ENCODE measurements at regions not wholly inside any gene's neighbourhood (a gene's known extent, or its start where the extent isn't known, plus 50 kb on each side); places are given as distances from the start of the nearest gene placed in this dataset.
"Not testable (repeated sequence)": the region's sequence is repeated elsewhere in the genome, so short reads cannot be mapped to it uniquely, and the experiment has no call there.

DNA sequence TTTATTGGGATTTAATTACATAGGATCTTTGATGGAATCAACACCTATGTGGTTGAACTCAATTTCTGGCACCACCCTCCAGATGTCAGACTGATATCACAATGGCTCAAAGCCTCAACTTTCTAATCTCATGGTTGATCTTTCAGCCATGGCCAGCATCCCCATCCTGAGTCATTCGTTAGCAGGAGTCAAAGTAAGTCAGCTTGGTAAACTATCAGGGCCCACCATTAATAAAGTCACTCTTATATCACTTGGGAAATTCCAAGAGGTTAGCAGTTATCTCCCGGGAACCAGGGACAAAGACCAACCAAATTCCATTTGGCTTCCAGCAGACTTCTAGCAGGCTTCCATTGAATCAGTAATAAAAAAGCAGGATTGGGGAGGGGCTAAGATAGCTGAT is 50.7 kb upstream of the TNFSF4 start:
- no peak for DNase-seq

DNA sequence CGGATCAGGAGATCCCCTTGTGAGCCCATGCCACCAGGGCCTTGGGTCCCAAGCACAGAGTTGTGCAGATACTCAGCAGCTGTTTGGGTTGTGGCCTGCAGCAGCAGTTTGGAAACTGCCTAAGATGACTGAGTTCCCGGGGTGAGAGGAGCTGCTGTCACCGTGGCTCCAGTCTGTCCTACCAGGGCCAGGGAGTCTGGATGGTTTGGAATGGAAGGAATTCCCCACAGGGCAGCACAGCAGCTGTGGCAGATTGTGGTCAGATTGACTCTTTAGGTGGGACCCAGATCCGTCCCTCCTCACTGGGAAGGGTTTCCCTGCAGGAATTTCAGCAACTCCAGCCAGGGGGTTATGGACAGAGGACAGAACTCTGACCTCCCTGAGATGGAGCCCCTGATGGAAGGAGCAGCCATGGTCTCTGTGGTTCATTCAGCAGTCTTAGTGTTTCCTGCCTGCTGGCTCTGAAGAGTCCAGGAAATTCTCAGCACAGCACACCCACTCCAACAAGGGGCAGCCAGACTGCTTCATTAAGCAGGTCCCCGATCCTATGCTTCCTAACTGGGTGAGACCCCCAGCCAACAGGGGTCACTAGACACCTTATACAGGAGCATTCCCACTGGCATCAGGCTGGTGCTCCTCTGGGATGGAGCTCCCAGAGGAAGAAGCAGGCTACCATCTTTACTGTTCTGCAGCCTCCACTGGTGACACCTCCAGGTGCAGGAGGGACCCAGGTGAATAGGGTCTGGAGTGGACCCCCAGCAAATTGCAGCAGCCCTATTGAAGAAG is 51.5 kb upstream of the TNFSF4 start:
- no peak for DNase-seq

DNA sequence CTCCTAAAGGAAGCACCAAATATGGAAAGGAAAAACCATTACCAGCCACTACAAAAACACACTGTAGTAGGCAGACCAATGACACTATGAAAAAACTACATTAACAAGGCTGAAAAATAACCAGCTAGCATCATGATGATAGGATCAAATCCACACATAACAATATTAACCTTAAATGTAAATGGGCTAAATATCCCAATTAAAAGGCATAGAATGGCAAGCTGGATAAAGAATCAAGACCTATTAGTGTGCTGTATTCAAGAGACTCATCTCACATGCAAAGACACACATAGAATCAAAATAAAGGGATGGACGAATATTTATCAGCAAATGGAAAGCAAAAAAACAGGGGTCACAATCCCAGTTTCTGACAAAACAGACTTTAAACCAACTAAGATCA is 53.2 kb upstream of the TNFSF4 start:
- DNase-seq, result not testable (repeated sequence)

DNA sequence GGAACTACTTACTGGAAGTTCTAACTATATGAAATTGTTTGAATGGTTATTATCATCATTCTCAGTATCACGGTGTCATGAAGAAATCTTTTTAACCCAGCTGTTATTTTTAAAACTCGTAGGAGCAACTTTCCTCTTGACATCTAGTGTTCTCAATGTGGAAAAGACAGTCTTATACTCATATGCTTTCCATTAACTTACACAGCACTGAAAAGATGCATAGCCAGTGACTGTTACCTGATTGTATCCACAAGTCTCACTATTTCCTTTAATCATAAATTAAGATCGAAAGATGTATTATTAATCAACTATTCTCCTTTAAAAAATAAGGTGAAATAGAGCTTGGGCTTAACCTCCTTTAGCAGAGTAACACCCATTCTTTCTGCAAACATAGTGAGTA is 59.7 kb upstream of the TNFSF4 start:
- no peak for DNase-seq

DNA sequence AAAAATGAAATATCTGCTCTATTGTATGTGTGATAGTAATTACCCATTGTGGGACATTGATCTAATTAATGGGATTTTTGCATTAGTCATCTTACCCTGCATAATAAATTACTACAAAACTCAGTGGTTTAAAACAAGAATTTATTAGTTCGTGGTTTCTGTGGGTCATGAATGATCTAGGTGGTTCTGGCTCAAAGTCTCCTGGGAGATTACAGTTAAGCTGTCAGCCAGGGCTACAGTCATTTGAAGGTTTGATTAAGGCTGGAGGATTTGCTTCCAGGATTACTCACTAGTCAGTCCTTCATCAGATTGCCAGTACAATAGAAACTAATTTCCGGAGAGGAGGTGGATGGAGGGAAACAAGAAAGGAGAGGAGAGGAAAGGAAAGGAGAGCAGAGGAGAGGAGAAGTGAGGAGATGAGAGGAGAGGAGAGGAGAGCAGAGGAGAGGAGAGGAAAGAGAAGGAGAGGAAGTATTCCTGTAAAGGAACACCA is 60.4 kb upstream of the TNFSF4 start:
- DNase-seq, result no peak

DNA sequence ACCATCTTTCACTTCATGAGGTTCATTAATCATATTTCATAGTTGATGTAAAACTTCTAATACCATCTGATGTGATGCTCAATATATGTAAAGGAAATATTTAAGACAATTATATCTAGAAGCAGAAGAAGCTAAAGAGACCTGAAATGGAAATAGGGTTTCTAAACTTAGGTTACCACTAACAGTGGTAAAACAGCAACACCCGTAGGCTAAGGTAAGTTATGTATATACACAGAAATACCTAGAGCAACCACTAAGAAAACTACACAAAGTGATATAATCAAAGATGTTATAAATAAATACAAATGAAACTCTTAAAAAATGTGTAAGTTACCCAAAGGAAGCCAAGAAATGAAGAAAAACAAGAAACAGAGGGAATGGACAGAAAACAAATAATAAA is 61.1 kb upstream of the TNFSF4 start:
- DNase-seq, result no peak

DNA sequence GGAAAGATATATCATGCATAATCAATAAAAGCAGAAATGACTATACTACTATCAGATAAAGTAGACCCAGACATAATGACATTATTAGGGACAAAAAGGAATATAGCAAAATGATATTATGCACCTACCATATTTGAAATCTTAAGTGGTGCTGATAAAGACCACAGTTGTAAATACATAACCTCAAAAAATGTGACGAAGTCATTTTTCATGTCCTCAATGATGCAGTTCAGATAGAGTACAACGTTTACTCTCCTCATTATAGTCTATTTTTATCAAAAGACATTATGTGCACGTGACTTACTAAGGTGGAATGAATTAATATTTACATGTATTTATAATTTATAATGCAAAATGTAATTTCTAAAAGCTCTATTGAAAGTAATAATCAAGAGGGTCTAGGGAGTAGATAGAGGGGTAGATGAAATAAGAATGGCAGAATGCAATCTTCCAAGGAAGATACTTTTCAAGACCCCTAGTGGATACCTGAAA is 61.7 kb upstream of the TNFSF4 start:
- DNase-seq, result no peak

DNA sequence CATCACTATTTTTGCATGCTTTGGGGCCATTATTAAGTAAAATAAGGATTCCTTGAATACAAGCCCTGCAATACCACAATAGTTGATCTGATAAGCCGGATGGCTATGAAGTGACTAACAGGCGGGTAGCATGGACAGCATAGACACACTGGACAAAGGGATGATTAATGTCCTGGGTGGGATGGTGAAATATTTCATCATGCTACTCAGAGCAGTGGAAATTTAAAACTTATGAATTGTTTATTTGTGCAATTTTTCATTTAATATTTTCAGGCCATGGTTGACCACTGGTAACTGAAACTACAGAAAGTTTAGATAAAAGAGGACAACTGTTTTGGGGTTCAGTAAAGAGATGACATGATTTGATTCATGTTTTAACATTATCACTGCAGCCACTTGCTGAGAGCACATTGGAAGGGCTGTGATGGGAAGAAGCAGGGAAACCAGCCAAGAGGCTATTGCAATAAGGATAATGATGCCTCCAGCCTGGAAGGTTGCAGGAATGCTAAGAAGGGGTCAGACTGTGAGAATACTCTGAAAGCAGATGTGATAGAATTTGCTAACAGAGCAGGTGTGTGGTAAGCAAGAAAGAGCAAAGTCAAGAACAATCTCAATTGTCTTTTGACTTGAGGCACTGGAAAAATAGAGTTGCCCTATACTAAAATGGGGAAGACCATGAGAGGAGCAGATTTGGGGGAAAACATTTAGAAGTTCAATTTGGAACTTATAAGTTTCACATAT is 62.5 kb upstream of the TNFSF4 start:
- DNase-seq, result no peak

DNA sequence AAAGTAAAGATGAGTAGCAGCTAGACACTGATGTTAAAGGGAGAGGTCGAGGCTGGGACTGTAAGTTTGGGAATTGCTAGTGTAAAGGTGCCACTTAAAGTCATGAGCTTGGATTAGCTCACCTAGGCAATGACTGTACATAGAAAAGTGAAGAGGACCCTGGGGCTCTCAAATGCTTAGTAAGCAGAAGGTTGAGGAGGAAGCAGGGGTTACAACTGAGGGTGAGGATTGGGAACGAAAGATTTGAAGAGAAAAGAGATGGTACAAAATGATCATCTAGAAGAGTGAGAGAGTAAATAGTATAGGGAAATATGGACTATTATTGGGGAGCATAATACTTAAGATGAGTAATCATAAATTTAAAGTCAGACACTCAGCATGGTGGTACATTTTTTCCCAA is 63.1 kb upstream of the TNFSF4 start:
- DNase-seq, result no peak

DNA sequence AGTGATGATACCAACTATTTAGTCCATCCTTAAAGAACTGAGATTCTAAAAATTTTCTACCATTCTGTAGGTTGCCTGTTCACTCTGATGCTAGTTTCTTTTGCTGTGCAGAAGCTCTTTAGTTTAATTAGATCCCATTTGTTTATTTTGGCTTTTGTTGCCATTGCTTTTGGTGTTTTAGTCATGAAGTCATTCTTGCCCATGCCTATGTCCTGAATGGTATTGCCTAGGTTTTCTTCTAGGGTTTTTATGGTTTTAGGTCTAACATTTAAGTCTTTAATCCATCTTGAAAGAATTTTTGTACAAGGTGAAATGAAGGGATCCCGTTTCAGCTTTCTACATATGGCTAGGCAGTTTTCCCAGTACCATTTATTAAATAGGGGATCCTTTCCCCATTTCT is 63.9 kb upstream of the TNFSF4 start:
- not testable (repeated sequence) for DNase-seq

DNA sequence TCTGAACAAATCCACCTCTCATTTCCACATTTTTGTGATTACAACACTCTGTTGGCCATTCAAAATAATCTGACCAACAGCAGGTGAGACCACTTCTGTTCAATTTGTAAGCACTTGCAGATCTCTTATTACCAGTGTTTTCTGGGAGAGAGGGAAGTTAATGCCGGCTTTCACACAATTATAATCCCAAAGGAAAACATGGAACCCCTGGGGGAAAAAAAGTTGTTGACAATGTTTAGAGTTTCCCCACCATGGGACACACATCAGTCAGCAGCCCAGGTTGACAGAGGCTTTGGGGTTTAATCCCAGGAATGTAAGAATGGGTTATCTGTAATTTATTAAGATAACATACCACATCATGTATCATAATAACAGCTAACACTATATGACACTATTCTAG is 68.4 kb upstream of the TNFSF4 start:
- DNase-seq, result no peak

DNA sequence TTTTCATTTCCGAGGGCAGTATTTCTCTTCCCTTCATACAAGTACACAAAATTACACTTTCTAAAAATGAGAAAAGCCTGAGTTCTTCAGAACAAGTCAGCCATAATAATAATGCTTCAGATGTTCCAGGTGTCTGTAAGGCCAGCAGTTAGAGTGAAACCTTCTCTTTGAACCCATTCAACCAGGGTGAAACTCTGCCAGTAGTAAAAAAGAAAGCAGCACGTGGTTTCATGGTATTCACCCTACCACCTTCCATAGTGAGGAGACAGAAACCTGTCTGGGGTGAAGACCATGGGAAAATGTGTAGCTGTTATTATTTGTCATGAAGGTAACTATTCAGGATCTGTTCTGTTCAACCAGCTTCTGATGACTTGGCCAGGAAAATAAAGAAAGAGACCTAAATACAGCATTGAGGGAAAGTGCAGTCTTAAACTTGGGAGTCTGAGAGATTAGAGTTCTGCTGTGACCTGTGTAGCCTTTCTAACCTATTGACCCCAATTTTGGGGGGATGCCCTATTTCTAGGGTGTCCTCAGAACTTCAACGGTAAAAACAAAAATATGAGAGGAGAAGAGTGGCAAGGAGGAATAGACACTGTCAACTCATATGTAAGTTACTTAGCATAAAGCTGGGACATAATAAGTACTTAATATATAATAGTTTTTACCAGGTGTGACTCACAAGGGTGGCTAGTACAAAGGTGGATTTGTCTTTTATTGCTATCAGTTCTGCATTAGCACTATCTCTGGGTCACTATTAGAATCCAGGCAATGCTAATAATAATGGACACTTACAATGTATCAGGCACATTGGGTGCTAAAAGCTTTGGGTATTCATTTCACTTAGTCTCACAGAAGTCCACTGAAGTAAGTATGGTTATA is 70.0 kb upstream of the TNFSF4 start:
- no peak for DNase-seq

DNA sequence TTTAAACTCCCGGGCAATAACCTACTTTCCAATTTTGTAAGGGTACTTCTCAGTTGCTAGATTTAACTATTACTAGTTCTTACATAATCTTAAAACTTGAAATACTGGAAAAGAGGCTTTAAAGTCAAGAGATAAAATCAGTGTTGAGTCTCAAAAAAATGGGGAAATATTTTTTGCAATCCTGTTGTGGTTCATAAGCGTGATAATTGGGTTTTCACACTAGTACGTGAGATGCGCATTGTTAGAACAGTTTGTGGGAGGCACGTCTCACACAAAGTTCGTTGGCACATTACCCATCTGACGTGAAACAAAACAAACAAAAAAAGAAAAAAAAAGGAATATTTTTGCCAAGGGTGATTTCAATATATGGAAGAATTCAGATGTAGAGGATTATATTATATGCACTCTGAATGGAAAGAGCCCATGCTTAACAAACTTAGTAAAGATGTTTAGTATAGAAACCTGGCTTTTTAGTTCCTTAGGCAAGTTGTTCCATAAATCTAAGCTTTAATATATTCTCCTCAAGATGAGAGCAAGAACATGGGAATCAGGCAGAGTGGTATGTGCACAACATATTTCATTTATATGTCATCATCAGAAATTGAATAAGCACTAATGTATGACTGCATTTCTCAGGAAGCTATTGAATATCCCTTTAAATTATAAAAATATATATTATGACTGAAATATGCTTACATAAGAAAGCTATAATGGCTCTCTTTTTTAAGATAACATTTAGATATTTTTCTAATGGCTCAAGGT is 73.9 kb upstream of the TNFSF4 start:
- DNase-seq, result no peak

DNA sequence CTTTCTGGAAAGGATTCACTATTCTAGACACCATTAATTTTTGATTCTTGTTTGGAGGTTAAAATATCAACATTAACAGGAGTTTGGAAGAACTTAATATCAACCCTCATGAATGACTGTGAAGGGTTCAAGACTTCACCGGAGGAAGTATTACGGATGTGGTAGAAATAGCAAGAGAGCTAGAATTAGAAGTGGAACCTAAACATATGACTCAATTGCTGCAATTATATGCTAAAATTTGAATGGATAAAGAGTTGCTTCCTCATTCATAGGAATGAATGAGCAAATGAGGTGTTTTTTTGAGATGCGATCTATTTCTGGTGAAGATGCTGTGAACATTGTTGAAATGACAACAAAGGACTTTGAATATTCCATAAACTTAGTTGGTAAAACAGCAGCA is 77.9 kb upstream of the TNFSF4 start:
- no peak for DNase-seq

DNA sequence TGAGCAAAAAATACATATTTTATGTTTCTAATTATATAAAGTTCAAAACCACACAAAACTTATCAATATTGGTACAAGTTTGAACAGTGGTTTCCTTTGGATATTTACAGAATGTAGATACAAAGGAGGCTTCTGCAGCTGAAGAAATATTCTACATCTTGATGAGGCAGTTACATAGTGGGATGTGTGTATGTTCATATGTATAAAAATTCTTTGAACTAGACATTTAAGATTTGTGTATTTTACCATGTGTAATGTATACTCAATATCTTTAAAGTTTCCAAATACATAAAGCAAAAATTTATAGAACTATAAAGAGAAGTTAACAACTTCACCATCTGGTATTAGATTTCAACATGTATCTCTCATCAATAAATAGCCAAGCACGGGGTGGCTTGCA is 80.7 kb upstream of the TNFSF4 start:
- DNase-seq, result no peak

DNA sequence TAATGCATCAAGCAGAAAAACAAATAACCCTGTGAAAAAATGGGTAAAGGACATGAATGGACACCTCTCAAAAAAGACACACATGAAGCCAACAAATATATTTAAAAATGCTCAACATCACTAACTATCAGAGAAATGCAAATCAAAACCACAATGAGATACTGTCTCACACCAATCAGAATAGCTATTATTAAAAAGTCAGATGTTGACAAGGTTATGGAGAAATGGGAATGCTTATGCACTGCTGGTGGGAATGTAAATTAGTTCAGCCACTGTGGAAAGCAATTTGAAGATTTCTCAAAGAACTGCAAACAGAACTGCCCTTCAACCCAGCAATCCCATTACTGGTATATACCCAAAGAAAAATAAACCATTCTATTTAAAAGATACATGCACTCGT is 86.6 kb upstream of the TNFSF4 start:
- DNase-seq, result no peak

DNA sequence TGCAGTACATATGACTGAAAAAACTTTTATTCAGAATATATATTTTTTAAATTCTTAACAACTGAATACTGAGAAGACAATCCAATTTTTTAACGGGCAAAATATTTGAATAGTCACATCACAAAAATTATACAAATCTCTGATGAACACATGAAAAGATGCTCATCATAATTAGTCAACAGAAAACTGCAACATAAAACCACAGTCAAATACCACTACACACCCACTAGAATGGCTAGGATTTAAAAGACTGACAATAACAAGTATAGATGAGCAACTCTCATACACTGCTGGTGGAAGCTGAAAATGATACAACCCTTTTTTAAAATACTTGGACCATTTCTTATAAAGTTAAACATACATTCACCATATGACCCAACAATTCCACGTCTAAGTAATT is 87.7 kb upstream of the TNFSF4 start:
- no peak for DNase-seq

DNA sequence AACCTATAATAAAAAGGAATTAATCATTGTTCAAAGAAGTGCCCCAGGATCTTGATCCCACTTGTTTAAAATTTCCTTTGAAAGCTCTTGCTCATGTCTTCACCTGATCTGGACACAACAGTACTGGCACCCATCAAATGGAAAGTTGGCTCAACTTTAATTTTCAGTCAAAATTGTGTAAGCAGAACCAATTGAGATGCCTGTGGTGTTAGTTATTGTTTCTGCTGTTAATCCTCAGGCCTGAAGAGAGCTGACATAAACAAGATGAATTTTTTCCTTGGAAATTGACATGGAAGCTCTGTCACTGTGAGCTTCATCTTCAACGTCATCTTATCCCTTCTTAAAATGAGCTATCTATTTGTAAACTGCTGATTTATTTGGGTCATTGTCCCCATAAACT is 88.3 kb upstream of the TNFSF4 start:
- DNase-seq, result no peak

DNA sequence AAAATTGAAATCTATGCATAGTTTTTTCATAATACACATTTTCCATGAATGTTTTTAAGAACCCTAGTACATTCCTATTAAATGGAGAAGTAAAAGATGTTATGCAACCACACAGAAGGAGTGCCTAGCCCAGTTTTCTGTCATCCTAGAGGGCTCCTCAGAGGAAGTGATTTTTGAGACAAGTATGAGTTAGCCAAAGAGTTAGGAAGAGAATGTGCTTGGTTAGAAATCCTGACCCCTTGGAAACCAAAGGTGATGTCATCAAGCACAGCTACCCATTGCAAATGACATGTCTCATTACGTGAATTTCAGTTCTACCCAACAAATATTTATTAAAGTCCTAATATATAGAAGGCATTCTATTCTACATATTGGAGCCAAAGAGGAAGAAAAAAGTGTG is 88.9 kb upstream of the TNFSF4 start:
- no peak for DNase-seq

DNA sequence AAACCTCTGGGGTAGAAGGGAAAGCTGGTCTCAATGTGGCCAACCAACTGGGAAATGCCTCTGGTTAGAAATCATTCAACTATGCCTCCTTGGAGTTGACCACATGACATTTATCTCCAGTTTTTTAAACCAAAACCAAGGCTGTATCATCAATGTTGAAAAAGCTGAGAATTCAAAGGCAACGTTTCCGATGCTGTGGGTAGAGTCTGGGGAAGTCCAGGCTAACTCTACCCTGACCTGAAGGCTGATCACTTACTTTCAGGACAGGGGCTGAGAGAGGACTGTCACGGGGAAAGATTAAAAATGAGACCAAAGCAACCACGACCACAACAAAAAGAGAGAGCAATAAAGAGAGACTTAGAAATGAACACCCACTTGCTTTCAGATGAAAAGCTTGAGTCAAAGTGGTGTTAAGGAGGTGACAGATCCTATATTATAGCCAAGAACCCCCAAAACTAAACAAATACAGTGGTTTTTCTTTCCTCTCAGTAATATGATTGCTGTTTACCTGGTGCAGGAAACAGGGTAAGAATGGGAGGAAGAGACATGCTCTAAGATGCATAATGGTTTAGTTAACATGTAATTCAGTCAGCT is 90.8 kb upstream of the TNFSF4 start:
- DNase-seq, result no peak

DNA sequence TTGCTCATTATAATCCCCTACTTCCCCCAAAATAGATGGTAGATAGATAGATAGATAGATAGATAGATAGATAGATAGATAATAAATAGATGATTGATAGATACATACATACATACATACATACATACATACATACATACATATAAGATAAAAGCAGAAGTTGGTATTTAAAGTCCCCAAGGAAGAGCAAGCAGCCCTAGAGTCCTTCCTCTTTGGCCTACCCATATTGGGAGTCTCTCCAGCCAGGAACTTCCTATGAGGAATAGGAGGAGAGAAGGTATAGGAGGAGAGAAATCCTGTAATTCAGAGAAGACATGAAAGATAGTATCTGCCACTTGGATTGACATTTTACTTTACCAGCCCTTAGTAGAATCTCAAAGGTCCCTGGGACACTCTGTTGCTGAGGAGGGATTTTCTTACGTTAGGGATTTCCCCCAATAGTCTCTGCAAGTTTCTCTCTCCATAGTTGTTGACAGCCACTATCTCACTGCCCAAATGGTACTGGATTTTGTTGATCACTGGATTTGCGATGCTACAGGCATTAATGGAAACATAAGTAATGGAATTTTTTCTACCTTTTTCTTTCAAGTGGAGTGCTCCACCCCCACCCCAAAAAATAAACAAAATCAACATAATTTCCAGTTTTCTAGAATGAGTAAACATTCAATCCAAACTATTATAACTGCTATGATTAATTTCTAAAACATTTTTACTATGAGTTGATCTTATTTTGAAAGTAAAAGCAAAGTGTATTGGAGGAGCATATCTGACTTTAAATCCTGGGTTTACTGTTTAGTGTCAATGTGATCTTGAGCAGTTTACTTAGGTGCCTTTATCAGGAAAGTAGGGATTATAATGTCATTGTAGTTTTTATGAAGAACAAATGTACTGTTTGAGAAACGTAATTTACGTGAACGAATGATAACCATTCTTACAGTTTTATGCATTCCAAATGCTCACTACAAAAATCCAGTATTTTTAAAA is 93.2 kb upstream of the TNFSF4 start:
- no peak for DNase-seq
